ENCODE measurements at regions not wholly inside any gene's neighbourhood (a gene's known extent, or its start where the extent isn't known, plus 50 kb on each side); places are given as distances from the start of the nearest gene placed in this dataset.
"Not testable (repeated sequence)": the region's sequence is repeated elsewhere in the genome, so short reads cannot be mapped to it uniquely, and the experiment has no call there.

GRCh38 chr4:189658831-189659230 lies 281.8 kb upstream of the FRG1 start:
- H3K4me1 ChIP-seq (ENCODE audit: control insufficient read depth in 2 of 2, insufficient read depth in 2 of 2, low read length in 1 of 2); H3K27ac ChIP-seq (ENCODE audit: low read depth in 2 of 2, low read length in 1 of 2); H3K9me3 ChIP-seq (ENCODE audit: control insufficient read depth in 2 of 2, insufficient read depth in 1 of 2, low read depth in 1 of 2, low read length in 1 of 2); H3K4me3 ChIP-seq (ENCODE audit: low read depth in 1 of 2, low read length in 2 of 2); H3K27me3 ChIP-seq (ENCODE audit: control insufficient read depth in 1 of 2, insufficient read depth in 2 of 2, low read length in 2 of 2); H3K36me3 ChIP-seq (ENCODE audit: control insufficient read depth in 2 of 2, insufficient read depth in 2 of 2, low read length in 1 of 2): not testable (repeated sequence)
- WGBS, 2 donors, result 63 to 72% methylated on average over 5 of the region's 5 CpGs

GRCh38 chr4:189659287-189659686 lies 281.4 kb upstream of the FRG1 start:
- Histone ChIP-seq H3K27ac (ENCODE audit: low read depth in 2 of 2, low read length in 1 of 2) (no peak overlapping the region), H3K4me1 (ENCODE audit: control insufficient read depth in 2 of 2, insufficient read depth in 2 of 2, low read length in 1 of 2) (no peaks in the 10 kb centered on the region), H3K36me3 (ENCODE audit: control insufficient read depth in 2 of 2, insufficient read depth in 2 of 2, low read length in 1 of 2) (no peaks in the 10 kb centered on the region), H3K9me3 (ENCODE audit: control insufficient read depth in 2 of 2, insufficient read depth in 1 of 2, low read depth in 1 of 2, low read length in 1 of 2) (peaks cover 0 to 2% of the 10 kb centered on the region in 2 donors), H3K4me3 (ENCODE audit: low read depth in 1 of 2, low read length in 2 of 2) (no peak overlapping the region), H3K27me3 (ENCODE audit: control insufficient read depth in 1 of 2, insufficient read depth in 2 of 2, low read length in 2 of 2) (no peaks in the 10 kb centered on the region)
- WGBS, 2 donors, result 72 to 78% methylated on average over 7 to 10 of the region's 10 CpGs

- 60 to 73% methylated on average over 15 to 16 of the region's 16 CpGs for WGBS, 2 donors
- Histone ChIP-seq H3K36me3 (ENCODE audit: control insufficient read depth in 2 of 2, insufficient read depth in 2 of 2, low read length in 1 of 2) (no peaks in the 10 kb centered on the region), H3K9me3 (ENCODE audit: control insufficient read depth in 2 of 2, insufficient read depth in 1 of 2, low read depth in 1 of 2, low read length in 1 of 2) (peaks cover 4 to 7% of the 10 kb centered on the region in 2 donors), H3K4me1 (ENCODE audit: control insufficient read depth in 2 of 2, insufficient read depth in 2 of 2, low read length in 1 of 2) (no peaks in the 10 kb centered on the region), H3K4me3 (ENCODE audit: low read depth in 1 of 2, low read length in 2 of 2) (no peak overlapping the region), H3K27ac (ENCODE audit: low read depth in 2 of 2, low read length in 1 of 2) (no peak overlapping the region), H3K27me3 (ENCODE audit: control insufficient read depth in 1 of 2, insufficient read depth in 2 of 2, low read length in 2 of 2) (no peaks in the 10 kb centered on the region)
Measured at GRCh38 chr4:189660722-189661360, 279.8 kb upstream of the FRG1 start.

- no peaks in the 10 kb centered on the region for H3K36me3 ChIP-seq (ENCODE audit: control insufficient read depth in 2 of 2, insufficient read depth in 2 of 2, low read length in 1 of 2)
- H3K4me1 ChIP-seq (ENCODE audit: control insufficient read depth in 2 of 2, insufficient read depth in 2 of 2, low read length in 1 of 2), result no peaks in the 10 kb centered on the region
- 92 to 94% methylated on average over 27 of the region's 27 CpGs for WGBS, 2 donors
- H3K27ac ChIP-seq (ENCODE audit: low read depth in 2 of 2, low read length in 1 of 2), result no peak overlapping the region
- H3K4me3 ChIP-seq (ENCODE audit: low read depth in 1 of 2, low read length in 2 of 2), result no peak overlapping the region
- H3K27me3 ChIP-seq (ENCODE audit: control insufficient read depth in 1 of 2, insufficient read depth in 2 of 2, low read length in 2 of 2), result no peaks in the 10 kb centered on the region
- peaks cover 4 to 7% of the 10 kb centered on the region in 2 donors for H3K9me3 ChIP-seq (ENCODE audit: control insufficient read depth in 2 of 2, insufficient read depth in 1 of 2, low read depth in 1 of 2, low read length in 1 of 2)
Measured at GRCh38 chr4:189664693-189665250, 275.9 kb upstream of the FRG1 start.

GRCh38 chr4:189665712-189666305 lies 274.9 kb upstream of the FRG1 start:
- not testable (repeated sequence) for H3K4me3 ChIP-seq (ENCODE audit: low read depth in 1 of 2, low read length in 2 of 2); H3K9me3 ChIP-seq (ENCODE audit: control insufficient read depth in 2 of 2, insufficient read depth in 1 of 2, low read depth in 1 of 2, low read length in 1 of 2); H3K36me3 ChIP-seq (ENCODE audit: control insufficient read depth in 2 of 2, insufficient read depth in 2 of 2, low read length in 1 of 2); H3K27me3 ChIP-seq (ENCODE audit: control insufficient read depth in 1 of 2, insufficient read depth in 2 of 2, low read length in 2 of 2); H3K27ac ChIP-seq (ENCODE audit: low read depth in 2 of 2, low read length in 1 of 2); H3K4me1 ChIP-seq (ENCODE audit: control insufficient read depth in 2 of 2, insufficient read depth in 2 of 2, low read length in 1 of 2)
- WGBS, 2 donors, result 26 to 32% methylated on average over 2 of the region's 2 CpGs

- not testable (repeated sequence) for H3K36me3 ChIP-seq (ENCODE audit: control insufficient read depth in 2 of 2, insufficient read depth in 2 of 2, low read length in 1 of 2); H3K4me1 ChIP-seq (ENCODE audit: control insufficient read depth in 2 of 2, insufficient read depth in 2 of 2, low read length in 1 of 2); H3K27ac ChIP-seq (ENCODE audit: low read depth in 2 of 2, low read length in 1 of 2); H3K9me3 ChIP-seq (ENCODE audit: control insufficient read depth in 2 of 2, insufficient read depth in 1 of 2, low read depth in 1 of 2, low read length in 1 of 2); H3K4me3 ChIP-seq (ENCODE audit: low read depth in 1 of 2, low read length in 2 of 2); H3K27me3 ChIP-seq (ENCODE audit: control insufficient read depth in 1 of 2, insufficient read depth in 2 of 2, low read length in 2 of 2)
- WGBS, 2 donors, result no CpG with 5 or more reads among the region's 1 CpG
Measured at GRCh38 chr4:189667386-189667785, 273.3 kb upstream of the FRG1 start.

GRCh38 chr4:189697675-189698245 lies 242.9 kb upstream of the FRG1 start:
- H3K36me3 ChIP-seq (ENCODE audit: control insufficient read depth in 2 of 2, insufficient read depth in 2 of 2, low read length in 1 of 2); H3K9me3 ChIP-seq (ENCODE audit: control insufficient read depth in 2 of 2, insufficient read depth in 1 of 2, low read depth in 1 of 2, low read length in 1 of 2); H3K4me3 ChIP-seq (ENCODE audit: low read depth in 1 of 2, low read length in 2 of 2); H3K27ac ChIP-seq (ENCODE audit: low read depth in 2 of 2, low read length in 1 of 2); H3K4me1 ChIP-seq (ENCODE audit: control insufficient read depth in 2 of 2, insufficient read depth in 2 of 2, low read length in 1 of 2); H3K27me3 ChIP-seq (ENCODE audit: control insufficient read depth in 1 of 2, insufficient read depth in 2 of 2, low read length in 2 of 2): not testable (repeated sequence)
- no CpG with 5 or more reads among the region's 8 CpGs for WGBS, 2 donors

GRCh38 chr4:189703000-189703399 lies 237.7 kb upstream of the FRG1 start:
- not testable (repeated sequence) for H3K4me3 ChIP-seq (ENCODE audit: low read depth in 1 of 2, low read length in 2 of 2); H3K27ac ChIP-seq (ENCODE audit: low read depth in 2 of 2, low read length in 1 of 2); H3K4me1 ChIP-seq (ENCODE audit: control insufficient read depth in 2 of 2, insufficient read depth in 2 of 2, low read length in 1 of 2); H3K36me3 ChIP-seq (ENCODE audit: control insufficient read depth in 2 of 2, insufficient read depth in 2 of 2, low read length in 1 of 2); H3K27me3 ChIP-seq (ENCODE audit: control insufficient read depth in 1 of 2, insufficient read depth in 2 of 2, low read length in 2 of 2); H3K9me3 ChIP-seq (ENCODE audit: control insufficient read depth in 2 of 2, insufficient read depth in 1 of 2, low read depth in 1 of 2, low read length in 1 of 2)
- 73 to 86% methylated on average over 3 of the region's 3 CpGs for WGBS, 2 donors

GRCh38 chr4:189706821-189707220 lies 233.9 kb upstream of the FRG1 start:
- not testable (repeated sequence) for H3K27me3 ChIP-seq (ENCODE audit: control insufficient read depth in 1 of 2, insufficient read depth in 2 of 2, low read length in 2 of 2); H3K4me1 ChIP-seq (ENCODE audit: control insufficient read depth in 2 of 2, insufficient read depth in 2 of 2, low read length in 1 of 2); H3K9me3 ChIP-seq (ENCODE audit: control insufficient read depth in 2 of 2, insufficient read depth in 1 of 2, low read depth in 1 of 2, low read length in 1 of 2); H3K4me3 ChIP-seq (ENCODE audit: low read depth in 1 of 2, low read length in 2 of 2); H3K27ac ChIP-seq (ENCODE audit: low read depth in 2 of 2, low read length in 1 of 2); H3K36me3 ChIP-seq (ENCODE audit: control insufficient read depth in 2 of 2, insufficient read depth in 2 of 2, low read length in 1 of 2)
- WGBS, 2 donors, result 59 to 80% methylated on average over 4 of the region's 4 CpGs

- H3K36me3 ChIP-seq (ENCODE audit: control insufficient read depth in 2 of 2, insufficient read depth in 2 of 2, low read length in 1 of 2); H3K4me3 ChIP-seq (ENCODE audit: low read depth in 1 of 2, low read length in 2 of 2); H3K4me1 ChIP-seq (ENCODE audit: control insufficient read depth in 2 of 2, insufficient read depth in 2 of 2, low read length in 1 of 2); H3K27me3 ChIP-seq (ENCODE audit: control insufficient read depth in 1 of 2, insufficient read depth in 2 of 2, low read length in 2 of 2); H3K27ac ChIP-seq (ENCODE audit: low read depth in 2 of 2, low read length in 1 of 2); H3K9me3 ChIP-seq (ENCODE audit: control insufficient read depth in 2 of 2, insufficient read depth in 1 of 2, low read depth in 1 of 2, low read length in 1 of 2): not testable (repeated sequence)
- 89 to 97% methylated on average over 1 of the region's 1 CpG for WGBS, 2 donors
Measured at GRCh38 chr4:189707227-189707626, 233.4 kb upstream of the FRG1 start.

Measured in esophagus (tissue), 2 donors.